ENCODE measurements at regions not wholly inside any gene's neighbourhood (a gene's known extent, or its start where the extent isn't known, plus 50 kb on each side); places are given as distances from the start of the nearest gene placed in this dataset.

GRCh38 chr2:79320871-79321270 lies 161.3 kb upstream of the REG3A start:
- Histone ChIP-seq H3K9me3 (ENCODE audit: control insufficient read depth in 1 of 2, insufficient read depth in 1 of 2, low read depth in 1 of 2, low read length in 2 of 2) (peaks cover 7 to 44% of the 10 kb centered on the region in 2 experiments; a peak in 3 of 4 replicates), H3K27me3 (ENCODE audit: insufficient read depth, low read length) (no peaks in the 10 kb centered on the region), H3K9ac (ENCODE audit: low read length) (no peak overlapping the region), H3K27ac (ENCODE audit: low read depth, low read length) (no peak overlapping the region), H3K9me2 (ENCODE audit: insufficient read depth) (no peaks in the 10 kb centered on the region), H3K4me2 (ENCODE audit: low read length) (no peak overlapping the region), H3K4me1 (ENCODE audit: control insufficient read depth in 1 of 2, insufficient read depth in 2 of 2, low read length in 2 of 2) (no peaks in the 10 kb centered on the region), H2AFZ (ENCODE audit: low read depth, low read length, poor library complexity, severe bottlenecking) (no peak overlapping the region), H3K4me3 (replicated peaks in 1 of 2; ENCODE audit: low read depth in 1 of 2, low read length in 2 of 2) (no peak overlapping the region), H3K79me2 (ENCODE audit: insufficient read depth, low read length) (no peaks in the 10 kb centered on the region), H4K20me1 (ENCODE audit: insufficient read depth) (no peaks in the 10 kb centered on the region), H3K36me3 (ENCODE audit: control insufficient read depth in 1 of 2, insufficient read depth in 2 of 2, low read length in 2 of 2) (no peaks in the 10 kb centered on the region)
- DNase-seq (ENCODE audit: low read depth, low spot score) (no peak), ATAC-seq (no peak)
- RAD21 ChIA-PET (ENCODE audit: low non-redundant PET in 1 of 2, low total read pairs in 2 of 2, uncharacterized antibody in 2 of 2, unreplicated experiment in 2 of 2): no interaction called here
- BruUV-seq (replicated peaks): no TSS peak
- TF ChIP-seq CBX3 (IDR thresholded peaks at IDR 0.05; ENCODE audit: low read depth) (no peak), POLR2A (IDR thresholded peaks at IDR 0.05; ENCODE audit: borderline replicate concordance, extremely low read depth, insufficient read depth, insufficient read length) (no peak), EZH2 (IDR thresholded peaks at IDR 0.05) (no peak), MAX (IDR thresholded peaks at IDR 0.05) (no peak), REST (IDR thresholded peaks at IDR 0.05; ENCODE audit: low read depth) (no peak), JUND (IDR thresholded peaks at IDR 0.05) (no peak), EZH2phosphoT487 (IDR thresholded peaks at IDR 0.05; ENCODE audit: borderline replicate concordance) (no peak), SP1 (IDR thresholded peaks at IDR 0.05; ENCODE audit: low read depth) (no peak), ATF3 (IDR thresholded peaks at IDR 0.05) (no peak), TCF7L2 (IDR thresholded peaks at IDR 0.05; ENCODE audit: borderline replicate concordance, extremely low read depth, insufficient read depth, insufficient read length) (no peak), FOSL1 (IDR thresholded peaks at IDR 0.05; ENCODE audit: low read depth) (no peak), SRF (IDR thresholded peaks at IDR 0.05; ENCODE audit: low read depth) (no peak)
- intact Hi-C loops (cut with micrococcal nuclease): no loop called here
- CTCF ChIA-PET: no interaction called here
- POLR2A ChIA-PET: no interaction called here

All from HCT116 (cell line).